ENCODE measurements at regions not wholly inside any gene's neighbourhood (a gene's known extent, or its start where the extent isn't known, plus 50 kb on each side); places are given as distances from the start of the nearest gene placed in this dataset.

- intact Hi-C loops (cut with micrococcal nuclease) = no loop called here
Observed at GRCh38 chr2:30382162-30382783, 64.8 kb upstream of the LCLAT1 start.

GRCh38 chr2:30382995-30383394, 64.1 kb upstream of the LCLAT1 start:
- no peak for DNase-seq
- intact Hi-C loops (cut with micrococcal nuclease) = no loop called here
- H3K27me3 ChIP-seq (ENCODE audit: low read depth) = no peaks in the 10 kb centered on the region
- TF ChIP-seq CTCF (IDR thresholded peaks at IDR 0.05; ENCODE audit: borderline replicate concordance) = no peak
- H3K9me3 ChIP-seq (replicated peaks) = no peaks in the 10 kb centered on the region
- H3K36me3 ChIP-seq = no peaks in the 10 kb centered on the region
- H3K4me3 ChIP-seq = no peak overlapping the region
- H3K4me1 ChIP-seq = no peaks in the 10 kb centered on the region
- no peak overlapping the region for H3K27ac ChIP-seq (replicated peaks)

More at GRCh38 chr2:30382162-30382783, 64.8 kb upstream of the LCLAT1 start:
- no peak overlapping the region for H3K27ac ChIP-seq (replicated peaks)
- no peaks in the 10 kb centered on the region for H3K36me3 ChIP-seq
- no peak for TF ChIP-seq CTCF (IDR thresholded peaks at IDR 0.05; ENCODE audit: borderline replicate concordance)
- H3K27me3 ChIP-seq (ENCODE audit: low read depth) = no peaks in the 10 kb centered on the region
- no peak for DNase-seq
- no peaks in the 10 kb centered on the region for H3K4me1 ChIP-seq
- H3K4me3 ChIP-seq = no peak overlapping the region
- H3K9me3 ChIP-seq (replicated peaks) = no peaks in the 10 kb centered on the region

- Histone ChIP-seq H3K27me3 (ENCODE audit: low read depth) (no peaks in the 10 kb centered on the region), H3K4me1 (no peaks in the 10 kb centered on the region), H3K27ac (replicated peaks) (no peak overlapping the region), H3K9me3 (replicated peaks) (no peaks in the 10 kb centered on the region), H3K36me3 (no peaks in the 10 kb centered on the region), H3K4me3 (no peak overlapping the region)
- TF ChIP-seq CTCF (IDR thresholded peaks at IDR 0.05; ENCODE audit: borderline replicate concordance) = no peak
- no peak for DNase-seq
- intact Hi-C loops (cut with micrococcal nuclease) = no loop called here
Observed at GRCh38 chr2:30385327-30385726, 61.7 kb upstream of the LCLAT1 start.

GRCh38 chr2:30392097-30392496, 54.9 kb upstream of the LCLAT1 start:
- intact Hi-C loops (cut with micrococcal nuclease) = no loop called here
- TF ChIP-seq CTCF (IDR thresholded peaks at IDR 0.05; ENCODE audit: borderline replicate concordance) = no peak
- no peaks in the 10 kb centered on the region for H3K27me3 ChIP-seq (ENCODE audit: low read depth)
- no peak for DNase-seq
- H3K27ac ChIP-seq (replicated peaks) = no peak overlapping the region
- H3K36me3 ChIP-seq = no peaks in the 10 kb centered on the region
- no peaks in the 10 kb centered on the region for H3K4me1 ChIP-seq
- no peak overlapping the region for H3K4me3 ChIP-seq
- H3K9me3 ChIP-seq (replicated peaks) = no peaks in the 10 kb centered on the region

GRCh38 chr2:30393510-30393909, 53.5 kb upstream of the LCLAT1 start:
- no peaks in the 10 kb centered on the region for H3K36me3 ChIP-seq
- no peak for DNase-seq
- intact Hi-C loops (cut with micrococcal nuclease) = no loop called here

More at GRCh38 chr2:30393510-30393909, 53.5 kb upstream of the LCLAT1 start:
- no peak for TF ChIP-seq CTCF (IDR thresholded peaks at IDR 0.05; ENCODE audit: borderline replicate concordance)
- Histone ChIP-seq H3K4me3 (no peak overlapping the region), H3K27me3 (ENCODE audit: low read depth) (no peaks in the 10 kb centered on the region), H3K27ac (replicated peaks) (no peak overlapping the region), H3K4me1 (no peaks in the 10 kb centered on the region), H3K9me3 (replicated peaks) (no peaks in the 10 kb centered on the region)

All from left ventricle myocardium inferior (tissue), 1 donor.